Upper lobe of left lung (tissue), 6 donors: ENCODE measurements at regions not wholly inside any gene's neighbourhood (a gene's known extent, or its start where the extent isn't known, plus 50 kb on each side); places are given as distances from the start of the nearest gene placed in this dataset.

ENCODE experiments used
- ATAC-seq, 2 donors: fragments of 200-7000 bp; cut with Tn5 transposase; one replicate each; pipeline ENCODE4 v1.9.1; 2022; ENCODE audit warnings: mild to moderate bottlenecking in 2 of 2, moderate library complexity in 2 of 2; ENCODE audit not compliant: low FRiP score in 2 of 2
- DNase-seq, 2 donors: peaks; one replicate each; pipeline ENCODE4 v3.0.0-alpha.2; 2019 to 2020
- H3K27ac ChIP-seq, 4 donors: fragments of 200-600 bp; sonication (generic); one replicate each; pipeline ENCODE4 v1.5.1; 2016 to 2019
- H3K27me3 ChIP-seq, 4 donors: fragments of 200-600 bp; sonication (generic); one replicate each; pipeline ENCODE4 v1.5.1; 2017 to 2019
- H3K36me3 ChIP-seq, 4 donors: fragments of 200-600 bp; sonication (generic); one replicate each; pipeline ENCODE4 v1.5.1; 2016 to 2019
- H3K4me1 ChIP-seq, 4 donors: fragments of 200-600 bp; sonication (generic); one replicate each; pipeline ENCODE4 v1.5.1; 2018 to 2019
- H3K4me3 ChIP-seq, 4 donors: fragments of 200-600 bp; sonication (generic); one replicate each; pipeline ENCODE4 v1.5.1; 2017 to 2019; ENCODE audit warnings: mild to moderate bottlenecking in 2 of 4, moderate library complexity in 1 of 4
- H3K9me3 ChIP-seq, 4 donors: fragments of 200-600 bp; sonication (generic); one replicate each; pipeline ENCODE4 v1.5.1; 2018 to 2019
- EP300 ChIP-seq, 4 donors: sonication (generic); formaldehyde crosslinking; IDR thresholded peaks; one replicate each; pipeline ENCODE4 v1.5.1; 2017; ENCODE audit warnings: antibody characterized with exemption in 4 of 4, control low read depth in 2 of 4
- POLR2A ChIP-seq, 4 donors: fragments of 450-650 bp; IDR thresholded peaks; one replicate each; pipeline ENCODE4 v1.5.1; 2016 to 2017; ENCODE audit warnings: antibody characterized with exemption in 4 of 4, mild to moderate bottlenecking in 2 of 4
- POLR2AphosphoS5 ChIP-seq, 2 donors: sonication (generic); formaldehyde crosslinking; IDR thresholded peaks; one replicate each; pipeline ENCODE4 v1.5.1; 2017; ENCODE audit warnings: antibody characterized with exemption in 2 of 2
- WGBS, 2 donors: methylation state at CpG; one replicate each; pipeline ENCODE4 v1.1.5; 2017 to 2018; 5-methylcytosine and 5-hydroxymethylcytosine counted together
- TF ChIP-seq, protein P1 (sequence below), 6 experiments: fragments of 450-650 bp in 4 of 6; fragments of 200-600 bp in 2 of 6; sonication (generic) in 2 of 6; IDR thresholded peaks; one replicate each; pipeline ENCODE4 v1.5.1; 2016 to 2019; ENCODE audit warnings: antibody characterized with exemption in 6 of 6
- donor health status: DM: no; HTN: no; CAD: no; lungs with moderate emphysema.
- donor health status: DM: no; HTN: yes; CAD: no; lungs with severe emphysema.

DNA sequence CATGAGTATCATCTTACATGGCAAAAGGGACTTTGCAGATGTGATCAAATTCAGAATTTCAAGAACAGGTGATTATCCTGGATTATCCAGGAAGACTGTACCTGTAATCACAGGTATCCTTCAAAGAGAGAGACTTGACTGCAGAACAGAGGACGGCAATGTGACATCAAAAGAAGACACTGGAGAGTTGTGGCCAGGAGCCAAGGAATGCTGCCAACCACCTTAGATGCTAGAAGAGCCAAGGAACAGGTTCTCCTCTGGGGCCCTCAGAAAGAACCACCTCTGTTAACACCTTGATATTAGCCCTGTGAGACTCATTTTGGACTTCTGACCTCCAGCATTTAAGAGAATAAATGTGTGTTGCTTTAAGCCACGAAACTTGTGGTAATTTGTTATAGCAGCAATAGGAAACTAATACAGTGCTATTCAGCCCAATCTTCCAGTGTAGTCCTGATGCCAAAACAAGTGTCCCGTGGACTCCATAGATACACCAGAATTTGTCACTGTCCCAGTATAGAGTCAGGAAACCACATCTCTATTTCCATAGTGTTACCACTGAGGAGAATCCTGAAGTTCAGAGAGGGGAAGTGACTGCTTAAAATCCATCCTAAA lies 330.6 kb upstream of the TLE3 start:
- H3K4me1 ChIP-seq = no peaks in the 10 kb centered on the region
- no peaks in the 10 kb centered on the region for H3K36me3 ChIP-seq
- H3K27me3 ChIP-seq = no peaks in the 10 kb centered on the region
- no peak overlapping the region for H3K27ac ChIP-seq
- ATAC-seq (no peak), DNase-seq (no peak)
- H3K4me3 ChIP-seq = no peak overlapping the region
- H3K9me3 ChIP-seq = peaks cover 0 to 3% (median 0%) of the 10 kb centered on the region in 4 donors
- TF ChIP-seq EP300 (IDR thresholded peaks at IDR 0.05) (no peak), POLR2AphosphoS5 (IDR thresholded peaks at IDR 0.05) (no peak), POLR2A (IDR thresholded peaks at IDR 0.05) (no peak)
- TF ChIP-seq, protein P1, sequence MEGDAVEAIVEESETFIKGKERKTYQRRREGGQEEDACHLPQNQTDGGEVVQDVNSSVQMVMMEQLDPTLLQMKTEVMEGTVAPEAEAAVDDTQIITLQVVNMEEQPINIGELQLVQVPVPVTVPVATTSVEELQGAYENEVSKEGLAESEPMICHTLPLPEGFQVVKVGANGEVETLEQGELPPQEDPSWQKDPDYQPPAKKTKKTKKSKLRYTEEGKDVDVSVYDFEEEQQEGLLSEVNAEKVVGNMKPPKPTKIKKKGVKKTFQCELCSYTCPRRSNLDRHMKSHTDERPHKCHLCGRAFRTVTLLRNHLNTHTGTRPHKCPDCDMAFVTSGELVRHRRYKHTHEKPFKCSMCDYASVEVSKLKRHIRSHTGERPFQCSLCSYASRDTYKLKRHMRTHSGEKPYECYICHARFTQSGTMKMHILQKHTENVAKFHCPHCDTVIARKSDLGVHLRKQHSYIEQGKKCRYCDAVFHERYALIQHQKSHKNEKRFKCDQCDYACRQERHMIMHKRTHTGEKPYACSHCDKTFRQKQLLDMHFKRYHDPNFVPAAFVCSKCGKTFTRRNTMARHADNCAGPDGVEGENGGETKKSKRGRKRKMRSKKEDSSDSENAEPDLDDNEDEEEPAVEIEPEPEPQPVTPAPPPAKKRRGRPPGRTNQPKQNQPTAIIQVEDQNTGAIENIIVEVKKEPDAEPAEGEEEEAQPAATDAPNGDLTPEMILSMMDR (IDR thresholded peaks at IDR 0.05) = no peak
- WGBS, 2 donors = 98 to 99% methylated on average over 3 of the region's 3 CpGs

DNA sequence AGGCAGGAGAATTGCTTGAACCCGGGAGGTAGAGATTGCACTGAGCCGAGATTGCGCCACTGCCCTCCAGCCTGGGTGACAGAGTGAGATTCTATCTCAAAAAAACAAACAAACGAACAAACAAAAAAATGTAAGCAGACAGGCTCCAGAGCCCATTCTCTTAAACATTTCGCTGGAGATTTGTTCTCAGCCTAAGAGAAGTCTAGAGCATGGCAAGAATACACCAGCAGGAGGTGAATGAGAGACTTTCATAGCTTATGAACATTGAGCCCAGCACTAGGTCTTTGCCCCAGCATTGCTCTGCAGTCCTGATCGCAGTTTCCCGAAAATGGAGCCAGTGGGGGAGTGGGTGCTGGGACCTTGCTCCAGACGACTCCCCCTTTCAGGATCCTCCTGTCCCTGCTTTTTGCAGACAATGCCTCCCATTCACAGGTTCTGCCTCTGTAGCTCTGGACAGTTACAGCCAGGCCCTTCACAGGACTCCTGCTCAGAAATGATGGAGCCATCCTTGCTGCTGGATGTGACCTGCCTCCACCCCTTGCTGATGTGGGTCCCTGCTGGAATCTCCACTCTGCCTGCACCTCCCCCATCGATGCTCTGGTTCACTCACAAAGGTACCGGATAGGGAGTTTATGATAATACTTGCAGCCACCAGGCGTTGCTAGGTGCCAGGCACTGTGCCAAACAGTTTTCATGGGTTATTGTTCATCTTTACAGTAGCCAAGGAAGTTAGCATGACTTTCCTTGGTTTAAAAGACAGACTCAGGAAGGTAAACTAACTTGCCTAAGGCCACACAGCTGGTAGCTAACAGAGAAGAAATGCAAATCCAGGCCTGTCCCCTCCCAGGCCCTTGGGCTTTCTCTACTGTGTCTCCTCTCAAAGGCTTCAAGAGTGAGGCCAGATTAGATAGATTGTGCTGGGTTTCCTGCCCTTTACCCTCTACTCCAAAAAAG lies 329.7 kb upstream of the TLE3 start:
- Histone ChIP-seq H3K4me3 (no peak overlapping the region), H3K36me3 (no peaks in the 10 kb centered on the region), H3K27me3 (no peaks in the 10 kb centered on the region), H3K9me3 (peaks cover 0 to 3% (median 0%) of the 10 kb centered on the region in 4 donors), H3K27ac (no peak overlapping the region), H3K4me1 (no peaks in the 10 kb centered on the region)
- DNase-seq (no peak), ATAC-seq (no peak)
- 79 to 90% methylated on average over 9 to 11 of the region's 11 CpGs for WGBS, 2 donors
- TF ChIP-seq POLR2A (IDR thresholded peaks at IDR 0.05) = no peak
- no peak for TF ChIP-seq POLR2AphosphoS5 (IDR thresholded peaks at IDR 0.05)
- TF ChIP-seq, protein P1 (IDR thresholded peaks at IDR 0.05) = no peak
- TF ChIP-seq EP300 (IDR thresholded peaks at IDR 0.05) = no peak

DNA sequence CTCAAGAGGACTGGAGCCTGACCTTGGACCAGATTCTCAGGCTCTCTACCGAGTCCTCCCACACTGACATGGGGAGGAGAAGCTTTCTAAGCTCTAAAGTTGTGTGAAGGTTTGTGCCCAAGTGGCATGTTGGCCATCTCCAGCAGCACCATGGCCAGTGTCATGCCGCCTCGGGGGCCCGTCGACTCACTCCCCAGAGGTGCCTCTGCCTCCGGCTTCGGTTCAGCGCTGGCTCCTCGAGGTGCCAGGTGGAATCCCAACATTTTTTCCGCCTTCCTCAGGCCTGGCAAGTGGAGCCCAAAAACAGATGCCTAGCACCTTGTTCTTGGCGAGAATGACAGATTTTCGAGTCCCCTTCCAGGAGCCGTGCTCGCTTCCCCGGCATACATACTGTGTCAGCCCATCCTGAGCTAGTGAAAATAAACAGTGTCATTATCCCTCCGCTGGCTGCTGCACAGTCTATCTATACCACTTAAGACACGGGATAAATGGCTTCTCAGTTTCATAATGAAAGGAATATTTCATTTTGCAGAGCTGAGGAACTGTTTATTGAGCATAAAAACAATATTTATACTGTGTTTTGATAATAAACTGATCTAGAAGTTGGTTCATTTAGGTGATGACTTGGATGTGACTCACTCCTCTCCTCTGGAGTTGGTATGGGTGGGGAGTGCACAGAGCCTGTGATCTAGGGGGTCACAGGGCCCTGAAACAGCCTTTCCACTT lies 328.5 kb upstream of the TLE3 start:
- H3K9me3 ChIP-seq = peaks cover 0 to 3% (median 0%) of the 10 kb centered on the region in 4 donors
- TF ChIP-seq EP300 (IDR thresholded peaks at IDR 0.05) (no peak), POLR2A (IDR thresholded peaks at IDR 0.05) (no peak), POLR2AphosphoS5 (IDR thresholded peaks at IDR 0.05) (no peak)
- TF ChIP-seq, protein P1 (IDR thresholded peaks at IDR 0.05) = no peak
- no peak overlapping the region for H3K4me3 ChIP-seq
- no peak overlapping the region for H3K27ac ChIP-seq
- DNase-seq (peak in 1 of 2 donors; percentile 60), ATAC-seq (no peak)
- no peaks in the 10 kb centered on the region for H3K27me3 ChIP-seq
- WGBS, 2 donors = 89 to 92% methylated on average over 11 to 17 of the region's 17 CpGs
- no peaks in the 10 kb centered on the region for H3K4me1 ChIP-seq
- no peaks in the 10 kb centered on the region for H3K36me3 ChIP-seq

DNA sequence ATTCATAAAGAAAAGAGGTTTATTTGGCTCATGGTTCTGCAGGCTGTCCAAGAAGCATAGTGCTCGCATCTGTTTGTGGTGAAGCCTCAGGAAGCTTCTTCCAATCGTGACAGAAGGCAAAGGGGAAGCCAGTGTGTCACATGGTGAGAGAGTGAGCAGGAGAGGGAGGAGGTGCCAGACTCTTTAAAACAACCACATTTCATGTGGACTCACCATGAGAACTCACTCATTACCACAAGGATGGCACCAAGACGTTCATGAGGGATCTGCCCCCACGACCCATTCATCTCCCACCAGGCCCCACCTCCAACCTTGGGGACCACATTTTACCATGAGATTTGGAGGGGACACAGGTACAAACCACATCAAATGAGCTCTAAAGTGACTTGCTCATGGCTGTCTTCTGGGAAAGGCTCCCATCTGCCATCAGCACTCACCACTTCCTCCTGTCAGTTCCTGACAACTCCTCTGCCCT lies 327.3 kb upstream of the TLE3 start:
- 52 to 59% methylated on average over 3 to 4 of the region's 4 CpGs for WGBS, 2 donors
- TF ChIP-seq POLR2A (IDR thresholded peaks at IDR 0.05) (no peak), POLR2AphosphoS5 (IDR thresholded peaks at IDR 0.05) (no peak), EP300 (IDR thresholded peaks at IDR 0.05) (no peak)
- TF ChIP-seq, protein P1 (IDR thresholded peaks at IDR 0.05) = no peak
- ATAC-seq = no peak
- peaks cover 0 to 3% (median 0%) of the 10 kb centered on the region in 4 donors for H3K9me3 ChIP-seq
- no peaks in the 10 kb centered on the region for H3K36me3 ChIP-seq
- no peak for DNase-seq
- no peaks in the 10 kb centered on the region for H3K4me1 ChIP-seq
- H3K4me3 ChIP-seq = no peak overlapping the region
- no peaks in the 10 kb centered on the region for H3K27me3 ChIP-seq
- H3K27ac ChIP-seq = no peak overlapping the region
